ENCODE measurements at regions not wholly inside any gene's neighbourhood (a gene's known extent, or its start where the extent isn't known, plus 50 kb on each side); places are given as distances from the start of the nearest gene placed in this dataset.

GRCh38 chr7:138267934-138268333, 191.7 kb downstream of the AKR1D1 start:
- TF ChIP-seq EZH2phosphoT487 (IDR thresholded peaks at IDR 0.05; ENCODE audit: insufficient read depth, low read depth) = no peak
- no peak for TF ChIP-seq EZH2 (IDR thresholded peaks at IDR 0.05; ENCODE audit: insufficient read depth, poor library complexity, severe bottlenecking)
